NCI-H345 (cell line): ENCODE measurements at regions not wholly inside any gene's neighbourhood (a gene's known extent, or its start where the extent isn't known, plus 50 kb on each side); places are given as distances from the start of the nearest gene placed in this dataset.

Source experiments
- DNase-seq: peaks from one replicate; lab custom pipeline; 2025; lab: John Stamatoyannopoulos, UW

- no peak for DNase-seq
Measured at GRCh38 chr1:238191170-238191569, 300.4 kb upstream of the ZP4 start.

GRCh38 chr1:238187575-238187949, 296.8 kb upstream of the ZP4 start:
- no peak for DNase-seq

GRCh38 chr1:238186887-238187574, 296.3 kb upstream of the ZP4 start:
- DNase-seq = no peak

DNA sequence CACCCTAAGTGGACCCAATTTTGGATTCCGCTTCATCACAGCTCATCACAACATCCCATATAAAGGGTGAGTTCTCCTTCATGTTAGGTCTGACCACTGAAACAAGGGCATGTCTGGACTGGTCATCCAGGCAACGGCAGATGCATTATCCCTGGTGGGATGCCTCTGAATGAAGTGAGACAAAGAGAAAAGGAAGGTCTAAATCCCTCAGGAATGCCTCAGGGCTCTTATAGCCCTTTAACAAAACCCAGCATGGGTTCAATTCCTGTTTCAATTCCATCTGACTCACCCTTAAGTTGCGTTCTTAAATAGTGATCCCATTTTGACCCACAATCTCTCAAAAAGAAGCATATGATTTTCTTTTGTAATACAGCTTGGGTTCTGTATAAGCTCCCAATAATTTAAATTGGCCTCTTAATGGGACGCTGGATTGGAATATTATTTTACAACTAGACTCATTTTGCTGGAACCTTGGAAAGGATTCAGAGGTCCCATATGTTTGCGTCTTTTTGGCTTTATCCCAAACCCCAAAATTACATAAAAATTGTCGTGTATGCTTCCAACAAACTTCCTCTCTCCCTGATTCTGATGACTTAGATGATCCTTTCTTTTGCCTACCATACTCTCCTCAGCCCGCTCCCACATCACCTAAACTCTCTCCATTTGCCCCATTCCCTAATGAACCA, 287.4 kb upstream of the ZP4 start:
- no peak for DNase-seq

GRCh38 chr1:238177351-238177750, 286.6 kb upstream of the ZP4 start:
- no peak for DNase-seq

GRCh38 chr1:238176441-238176840, 285.7 kb upstream of the ZP4 start:
- DNase-seq = no peak

GRCh38 chr1:238171985-238172384, 281.3 kb upstream of the ZP4 start:
- no peak for DNase-seq

DNA sequence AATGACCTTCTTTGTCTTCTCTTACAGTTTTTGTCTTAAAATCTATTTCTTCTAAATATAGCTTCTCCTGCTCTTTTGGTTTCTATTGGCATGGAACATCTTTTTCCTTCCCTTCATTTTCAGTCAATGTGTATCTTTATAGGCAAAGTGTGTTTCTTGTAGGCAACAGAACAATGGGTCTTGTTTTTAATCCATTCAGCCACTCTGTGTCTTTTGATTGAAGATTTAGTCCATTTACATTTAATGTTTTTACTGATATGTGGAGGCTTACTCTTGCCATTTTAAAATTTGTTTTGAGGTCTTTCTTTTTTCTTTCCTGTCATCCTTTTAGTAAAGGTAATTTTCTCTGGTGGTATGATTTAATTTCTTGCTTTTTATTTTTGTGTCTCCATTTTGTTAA, 271.2 kb upstream of the ZP4 start:
- no peak for DNase-seq

GRCh38 chr1:238153939-238154338, 263.2 kb upstream of the ZP4 start:
- DNase-seq = no peak

DNA sequence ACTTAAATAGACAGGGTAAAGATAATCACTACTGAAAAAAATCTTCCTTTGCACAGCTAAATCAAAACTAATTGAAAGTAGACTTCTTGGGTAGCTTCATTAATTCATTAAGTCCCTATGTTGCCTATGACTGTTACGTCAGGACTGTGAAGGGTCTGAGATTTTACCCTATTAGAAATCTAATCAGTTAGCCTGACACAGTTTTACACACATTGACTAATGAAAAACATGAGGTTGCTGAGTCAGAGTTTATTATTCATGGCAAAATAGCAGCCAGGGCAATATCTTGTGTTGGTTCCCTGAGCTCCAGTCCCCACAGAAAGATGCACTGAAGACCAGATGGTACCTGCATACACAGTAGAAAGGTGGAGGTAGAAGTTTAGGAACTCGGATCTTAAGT, 262.5 kb upstream of the ZP4 start:
- no peak for DNase-seq

GRCh38 chr1:238152119-238152518, 261.4 kb upstream of the ZP4 start:
- no peak for DNase-seq

- no peak for DNase-seq
Measured at GRCh38 chr1:238143038-238143437, 252.3 kb upstream of the ZP4 start.

DNA sequence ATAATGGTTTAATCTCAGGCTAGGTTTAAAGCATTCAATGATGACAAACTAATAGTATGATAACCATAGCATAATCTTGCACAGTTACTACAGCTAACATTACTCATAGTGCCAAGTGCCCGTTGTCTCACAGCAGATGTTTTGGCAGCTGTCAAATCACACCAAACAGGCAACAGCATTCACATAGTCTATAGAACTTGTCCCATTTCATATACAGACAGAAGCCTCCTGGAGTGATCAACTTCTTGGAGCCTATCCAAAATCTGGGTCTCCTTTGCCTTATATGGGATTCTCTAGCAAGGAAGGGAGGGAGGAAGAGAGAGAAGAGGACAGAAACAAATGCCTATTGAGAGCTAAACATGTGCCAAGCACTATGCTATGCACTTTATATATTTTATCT, 250.6 kb upstream of the ZP4 start:
- DNase-seq = no peak

GRCh38 chr1:238139713-238140112, 249.0 kb upstream of the ZP4 start:
- DNase-seq = no peak

DNA sequence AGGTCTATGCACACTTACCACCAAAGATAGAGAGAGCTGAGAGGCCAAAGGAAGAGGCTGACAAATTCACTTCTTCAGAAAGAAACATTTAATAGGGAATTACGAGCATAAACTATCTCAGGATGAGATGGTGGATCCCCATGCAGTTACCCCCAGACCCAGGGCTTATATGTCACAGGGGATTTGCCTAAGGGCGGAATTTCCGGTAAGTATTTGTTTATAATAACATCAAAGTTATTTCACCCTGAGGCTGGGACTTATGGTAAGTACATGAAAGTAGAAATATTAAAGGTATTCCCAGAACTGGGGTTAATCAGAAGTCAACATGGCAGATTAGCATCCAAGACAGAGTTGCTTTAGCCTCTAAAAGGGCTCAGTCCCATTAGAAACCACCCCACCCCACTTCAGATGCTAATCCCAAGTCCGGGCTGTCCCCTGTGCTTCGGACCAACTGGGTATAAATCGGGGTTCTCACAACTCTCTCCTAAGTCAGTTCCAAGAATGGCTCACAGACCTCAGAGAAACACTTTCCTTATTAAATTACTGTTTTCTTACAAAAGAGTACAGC, 247.4 kb upstream of the ZP4 start:
- DNase-seq = no peak

DNA sequence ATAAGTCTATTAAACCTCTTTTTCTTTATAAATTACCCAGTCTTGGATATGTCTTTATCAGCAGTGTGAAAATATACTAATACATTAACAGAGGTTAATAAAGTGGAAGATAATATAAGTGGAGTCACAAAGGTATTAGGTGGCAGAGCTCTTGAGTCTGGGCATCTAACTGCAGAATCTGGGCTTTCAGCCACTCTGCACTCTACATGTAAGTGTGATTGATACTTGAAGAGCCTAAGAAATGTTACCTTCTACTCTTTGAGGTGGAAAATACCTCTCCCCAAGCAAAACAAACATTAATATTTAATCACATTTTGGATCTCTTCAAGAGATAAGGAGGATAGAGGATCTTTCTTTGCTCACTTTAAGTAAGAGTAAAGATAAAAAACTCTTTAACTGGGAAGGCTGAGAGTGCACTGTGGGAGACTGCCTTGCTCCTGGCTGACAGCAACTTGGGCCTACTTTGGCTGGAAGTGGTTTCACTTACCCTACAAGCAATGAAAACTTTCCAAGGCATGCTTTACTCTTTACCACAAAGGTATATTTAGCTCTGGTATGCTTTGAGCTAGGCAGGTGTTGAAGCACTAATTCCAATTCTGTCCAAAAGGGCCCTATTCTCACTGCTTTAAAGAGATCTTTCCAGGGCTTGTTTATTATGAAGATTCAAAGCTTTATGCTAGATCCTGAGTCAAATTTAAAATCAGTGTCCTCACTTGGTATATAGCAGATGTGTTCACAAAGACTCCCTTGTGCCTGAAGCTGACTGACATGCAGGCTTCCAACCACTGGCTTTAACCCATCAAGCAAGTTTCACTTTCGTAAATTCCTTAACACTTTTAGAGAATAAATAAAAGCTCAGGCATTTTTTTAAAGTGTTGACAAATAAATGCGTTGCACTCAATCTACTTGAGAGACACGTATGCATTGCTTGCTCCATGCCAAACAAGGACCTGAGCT, 245.3 kb upstream of the ZP4 start:
- DNase-seq = no peak

DNA sequence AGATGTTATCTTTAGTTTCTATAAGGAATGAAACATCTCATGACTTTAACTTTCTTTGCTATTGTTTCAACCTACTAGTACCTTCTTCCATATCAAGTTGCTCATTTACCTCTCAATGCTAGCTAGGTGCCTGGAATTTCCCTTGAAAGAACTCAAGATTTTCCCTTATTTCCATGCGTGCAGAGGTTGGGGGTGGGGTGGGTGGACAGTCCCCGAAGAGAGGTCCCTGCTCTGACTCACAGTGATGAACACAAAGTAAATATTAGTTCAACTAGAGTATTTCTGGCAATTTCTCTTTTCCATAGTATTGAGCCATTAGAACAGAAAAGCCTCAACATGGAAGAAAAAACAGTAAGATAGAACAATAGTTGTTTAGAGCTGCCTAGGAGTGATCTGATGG, 239.0 kb upstream of the ZP4 start:
- DNase-seq = no peak

DNA sequence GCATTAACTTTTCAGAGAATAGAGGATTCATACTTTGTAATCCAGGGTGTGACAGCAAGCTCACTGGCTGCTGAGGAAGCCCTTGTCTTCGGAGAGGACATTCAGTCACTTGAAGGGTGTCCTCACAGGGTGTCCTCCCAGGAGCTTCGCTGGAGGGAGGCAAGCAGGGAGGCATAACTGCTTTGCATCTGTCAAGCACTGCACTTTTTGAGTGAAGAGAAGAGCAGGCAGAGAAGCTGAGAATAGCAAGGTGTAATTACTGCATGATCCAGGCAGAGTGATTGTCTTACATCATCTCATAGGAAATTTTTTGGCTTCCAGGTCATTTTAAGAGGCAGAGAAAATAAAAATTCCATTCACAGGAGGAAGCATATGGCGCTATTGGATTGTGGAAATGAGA, 232.5 kb upstream of the ZP4 start:
- no peak for DNase-seq

GRCh38 chr1:238119861-238120260, 229.1 kb upstream of the ZP4 start:
- no peak for DNase-seq

DNA sequence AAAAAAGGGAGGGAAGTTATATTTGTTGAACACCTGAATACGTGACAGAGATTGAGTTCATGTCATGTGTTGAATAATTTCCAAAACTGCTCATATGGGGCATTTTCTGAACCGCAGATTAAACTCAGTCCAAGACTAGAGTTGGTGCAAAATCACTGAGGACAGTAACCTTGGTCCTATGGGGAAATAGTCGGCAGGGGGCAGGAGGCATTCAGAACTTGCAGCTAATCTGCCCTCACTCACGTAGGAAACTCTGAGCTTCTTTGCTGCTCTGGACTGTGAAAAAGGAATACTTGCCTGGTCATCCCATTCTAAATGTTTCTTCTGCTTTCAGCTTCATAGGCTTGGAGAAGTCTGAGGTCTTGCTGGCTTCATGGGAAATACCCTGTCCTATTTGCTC, 228.3 kb upstream of the ZP4 start:
- DNase-seq = no peak

- no peak for DNase-seq
Measured at GRCh38 chr1:238115852-238116251, 225.1 kb upstream of the ZP4 start.

DNA sequence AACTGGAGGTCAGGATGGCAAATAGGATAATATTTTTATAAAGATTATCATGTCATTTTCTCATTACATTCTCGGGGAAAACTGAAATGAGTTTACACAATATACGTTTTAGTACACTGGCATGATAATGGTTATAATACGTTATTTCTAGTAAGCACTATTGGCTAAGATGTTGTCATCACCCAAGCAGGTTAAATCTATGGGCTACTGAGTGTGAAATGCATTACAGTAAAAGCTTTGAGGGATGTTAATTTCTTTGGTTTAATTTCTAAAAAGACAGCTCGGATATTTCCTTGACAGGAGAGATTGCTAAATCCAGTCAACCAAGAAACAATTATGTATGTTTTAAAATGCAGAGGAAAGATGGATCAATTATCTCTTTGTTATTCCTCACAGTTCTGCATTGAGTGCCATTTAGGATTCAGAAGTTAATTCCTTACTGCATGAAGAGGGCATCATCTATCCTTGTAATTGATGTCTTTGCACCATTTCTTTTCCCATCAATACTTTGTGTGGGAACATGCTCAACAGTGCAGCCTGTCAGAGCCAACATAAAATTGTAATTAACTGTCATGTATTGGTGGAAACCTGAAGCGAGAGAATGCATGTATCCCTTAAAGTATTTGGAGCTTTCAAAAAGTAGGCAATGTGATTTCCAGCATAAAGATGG, 222.4 kb upstream of the ZP4 start:
- DNase-seq = no peak
